Testis (tissue), 2 donors: ENCODE measurements at regions not wholly inside any gene's neighbourhood (a gene's known extent, or its start where the extent isn't known, plus 50 kb on each side); places are given as distances from the start of the nearest gene placed in this dataset.

ENCODE experiments used
- CTCF ChIP-seq, 3 experiments: fragments of 450-650 bp in 2 of 3; fragments of 200-600 bp in 1 of 3; sonication (generic) in 1 of 3; IDR thresholded peaks; one replicate each; pipeline ENCODE4 v1.5.1; 2016 to 2019; ENCODE audit warnings: antibody characterized with exemption in 3 of 3, mild to moderate bottlenecking in 2 of 3, moderate library complexity in 1 of 3
- POLR2A ChIP-seq: fragments of 450-650 bp; IDR thresholded peaks from one replicate; pipeline ENCODE4 v1.6.1; 2017; ENCODE audit warnings: antibody characterized with exemption, mild to moderate bottlenecking, moderate library complexity

GRCh38 chr6:165220045-165220444, 89.4 kb downstream of the C6orf118 start:
- no peak for TF ChIP-seq CTCF (IDR thresholded peaks at IDR 0.05)
- TF ChIP-seq POLR2A = no peak
